ENCODE measurements at regions not wholly inside any gene's neighbourhood (a gene's known extent, or its start where the extent isn't known, plus 50 kb on each side); places are given as distances from the start of the nearest gene placed in this dataset.

- Histone ChIP-seq H3K4me3 (ENCODE audit: control insufficient read depth in 2 of 3, extremely low read depth in 1 of 3, insufficient read depth in 2 of 3, low read depth in 1 of 3, low read length in 3 of 3) (no peak overlapping the region), H3K4me1 (ENCODE audit: control insufficient read depth, extremely low read depth, insufficient read depth, low read length) (peaks cover 48% of the 10 kb centered on the region), H3K79me2 (ENCODE audit: control insufficient read depth, insufficient read depth, low read length) (no peaks in the 10 kb centered on the region), H3K27ac (ENCODE audit: control insufficient read depth, insufficient read depth, low read length) (no peak overlapping the region), H3K9me1 (ENCODE audit: control insufficient read depth, extremely low read depth, insufficient read depth, low read length) (no peaks in the 10 kb centered on the region), H3K27me3 (ENCODE audit: control insufficient read depth, extremely low read depth, insufficient read depth, low read length) (no peaks in the 10 kb centered on the region), H2AFZ (ENCODE audit: control insufficient read depth, low read length) (no peak overlapping the region), H3K9me3 (ENCODE audit: control insufficient read depth, low read depth, low read length) (no peaks in the 10 kb centered on the region), H3K9ac (ENCODE audit: control insufficient read depth, extremely low read depth, insufficient read depth, low read length) (no peak overlapping the region), H3K36me3 (ENCODE audit: control insufficient read depth in 2 of 2, extremely low read depth in 1 of 2, insufficient read depth in 2 of 2, low read length in 2 of 2) (no peaks in the 10 kb centered on the region), H3K4me2 (ENCODE audit: control insufficient read depth, extremely low read depth, insufficient read depth, low read depth, low read length) (no peak overlapping the region), H4K20me1 (ENCODE audit: control insufficient read depth, extremely low read depth, insufficient read depth, low read length) (no peaks in the 10 kb centered on the region)
- FAIRE-seq (no peak), DNase-seq (ENCODE audit: low read depth, low spot score) (no peak)
- TF ChIP-seq CTCF (optimal IDR thresholded peaks at IDR 0.05 in 1 of 3, IDR thresholded peaks at IDR 0.05 in 1 of 3, conservative IDR thresholded peaks at IDR 0.05 in 1 of 3; ENCODE audit: extremely low read depth in 1 of 3, insufficient read depth in 2 of 3, low read length in 3 of 3): no peak
- TF ChIP-seq EZH2 (IDR thresholded peaks at IDR 0.05; ENCODE audit: low read length): no peak
- dilution Hi-C loops (cut with MboI; ENCODE audit: extremely low pct_ligation_motif_present, low sequenced_read_pairs): no loop called here
Measured at GRCh38 chr10:110361800-110362456, 57.2 kb upstream of the SMNDC1 start.

GRCh38 chr10:110363572-110364411 is 59.1 kb upstream of the SMNDC1 start:
- FAIRE-seq (peak; percentile 58), DNase-seq (ENCODE audit: low read depth, low spot score) (no peak)
- H3K36me3 ChIP-seq (ENCODE audit: control insufficient read depth in 2 of 2, extremely low read depth in 1 of 2, insufficient read depth in 2 of 2, low read length in 2 of 2): no peaks in the 10 kb centered on the region
- H3K27ac ChIP-seq (ENCODE audit: control insufficient read depth, insufficient read depth, low read length): peak overlapping the region; percentile 76
- peak overlapping the region; percentile 47 for H3K9ac ChIP-seq (ENCODE audit: control insufficient read depth, extremely low read depth, insufficient read depth, low read length)
- TF ChIP-seq CTCF (optimal IDR thresholded peaks at IDR 0.05 in 1 of 3, IDR thresholded peaks at IDR 0.05 in 1 of 3, conservative IDR thresholded peaks at IDR 0.05 in 1 of 3; ENCODE audit: extremely low read depth in 1 of 3, insufficient read depth in 2 of 3, low read length in 3 of 3) (no peak), EZH2 (IDR thresholded peaks at IDR 0.05; ENCODE audit: low read length) (no peak)
- H3K9me1 ChIP-seq (ENCODE audit: control insufficient read depth, extremely low read depth, insufficient read depth, low read length): no peaks in the 10 kb centered on the region
- H4K20me1 ChIP-seq (ENCODE audit: control insufficient read depth, extremely low read depth, insufficient read depth, low read length): no peaks in the 10 kb centered on the region
- H3K4me2 ChIP-seq (ENCODE audit: control insufficient read depth, extremely low read depth, insufficient read depth, low read depth, low read length): peak overlapping the region; percentile 56
- dilution Hi-C loops (cut with MboI; ENCODE audit: extremely low pct_ligation_motif_present, low sequenced_read_pairs): no loop called here
- no peaks in the 10 kb centered on the region for H3K27me3 ChIP-seq (ENCODE audit: control insufficient read depth, extremely low read depth, insufficient read depth, low read length)
- H3K4me1 ChIP-seq (ENCODE audit: control insufficient read depth, extremely low read depth, insufficient read depth, low read length): peaks cover 48% of the 10 kb centered on the region
- no peaks in the 10 kb centered on the region for H3K9me3 ChIP-seq (ENCODE audit: control insufficient read depth, low read depth, low read length)
- H3K79me2 ChIP-seq (ENCODE audit: control insufficient read depth, insufficient read depth, low read length): no peaks in the 10 kb centered on the region
- H3K4me3 ChIP-seq (ENCODE audit: control insufficient read depth in 2 of 3, extremely low read depth in 1 of 3, insufficient read depth in 2 of 3, low read depth in 1 of 3, low read length in 3 of 3): peak overlapping the region in 2 of 3 experiments; percentile 11 to 19
- H2AFZ ChIP-seq (ENCODE audit: control insufficient read depth, low read length): peak overlapping the region; percentile 70

Data from keratinocyte (primary cell).